ENCODE measurements at regions not wholly inside any gene's neighbourhood (a gene's known extent, or its start where the extent isn't known, plus 50 kb on each side); places are given as distances from the start of the nearest gene placed in this dataset.

DNA sequence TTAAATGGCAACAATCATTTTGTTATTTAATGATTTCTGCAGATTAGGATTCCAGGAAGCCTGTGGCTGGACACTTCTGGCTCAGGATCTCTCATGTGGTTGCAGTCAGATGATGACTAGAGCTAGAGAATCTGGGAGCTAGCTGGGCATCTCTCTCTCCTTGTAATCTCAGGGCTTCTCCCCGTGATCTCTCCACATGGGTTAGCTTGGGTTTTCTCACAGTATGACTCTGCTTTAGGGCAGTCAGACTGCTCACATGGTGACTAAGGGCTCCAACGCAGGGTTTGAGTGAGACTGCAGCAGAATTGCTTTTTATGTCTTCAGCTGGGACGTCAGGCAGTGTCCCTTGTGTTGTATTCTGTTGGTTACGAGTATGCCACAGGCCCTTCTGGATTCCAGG, 361.4 kb downstream of the CBLL2 start:
- TF ChIP-seq POLR2AphosphoS5 (IDR thresholded peaks at IDR 0.05; ENCODE audit: low read depth, low read length) (no peak), TAF1 (IDR thresholded peaks at IDR 0.05; ENCODE audit: low read depth, low read length) (no peak), POLR2A (IDR thresholded peaks at IDR 0.05; ENCODE audit: low read depth, low read length) (no peak)

All from GM12891 (cell line).